SK-N-SH (cell line): ENCODE measurements at regions not wholly inside any gene's neighbourhood (a gene's known extent, or its start where the extent isn't known, plus 50 kb on each side); places are given as distances from the start of the nearest gene placed in this dataset.

Experiments used
- CTCF ChIA-PET: fragments of 300-600, 350-600 bp; formaldehyde crosslinking; extraction: SDS; loops from one replicate; lab custom pipeline; 2021; lab: Yijun Ruan, JAX
- POLR2A ChIA-PET: fragments of 350-600 bp; sonication (Branson Sonifier 250); formaldehyde crosslinking; extraction: SDS; loops from one replicate; lab custom pipeline; 2020; ENCODE audit warnings: antibody characterized with exemption, inconsistent platforms; lab: Yijun Ruan, JAX
- DNase-seq: peaks from one replicate; pipeline ENCODE4 v3.0.0; 2012
- H2AFZ ChIP-seq: fragments of 200-600 bp; sonication (generic); 2 replicates; pipeline ENCODE4 v1.8.1; 2016; ENCODE audit warnings: antibody characterized with exemption, mild to moderate bottlenecking, low read depth
- H3F3A ChIP-seq: fragments of 200-600 bp; sonication (generic); replicated peaks from 2 replicates; pipeline ENCODE3; 2016; ENCODE audit warnings: antibody characterized with exemption, mild to moderate bottlenecking; ENCODE audit not compliant: insufficient read depth
- H3K27ac ChIP-seq, 2 experiments: fragments of 200-500 bp in 1 of 2; fragments of 200-600 bp in 1 of 2; sonication (Bioruptor generic) in 1 of 2; sonication (generic), shearing (Covaris generic) in 1 of 2; 2 replicates each; pipeline versions ENCODE4 v1.5.1 to v1.6.1; 2014 to 2016; ENCODE audit warnings: low read depth in 2 of 2, inconsistent platforms in 1 of 2, low read length in 1 of 2, mild to moderate bottlenecking in 1 of 2, mixed read lengths in 1 of 2
- H3K27me3 ChIP-seq: fragments of 200-600 bp; sonication (generic), shearing (Covaris generic); 2 replicates; pipeline ENCODE4 v1.6.1; 2016; ENCODE audit warnings: mixed run types; ENCODE audit not compliant: insufficient read depth
- H3K36me3 ChIP-seq, 2 experiments: fragments of 200-500 bp in 1 of 2; fragments of 200-600 bp in 1 of 2; sonication (Bioruptor generic) in 1 of 2; sonication (generic) in 1 of 2; replicated peaks in 1 of 2; 2 replicates each; pipeline versions ENCODE3 to v1.5.1; 2014 to 2016; ENCODE audit warnings: low read length in 1 of 2, mild to moderate bottlenecking in 1 of 2; ENCODE audit not compliant: insufficient read depth in 2 of 2, control insufficient read depth in 1 of 2
- H3K4me1 ChIP-seq, 2 experiments: fragments of 200-500 bp in 1 of 2; fragments of 200-600 bp in 1 of 2; sonication (Bioruptor generic) in 1 of 2; sonication (generic), shearing (Covaris generic) in 1 of 2; 2 replicates each; pipeline versions ENCODE4 v1.5.1 to v1.6.1; 2014 to 2016; ENCODE audit warnings: low read depth in 1 of 2, low read length in 1 of 2, mixed run types in 1 of 2; ENCODE audit not compliant: insufficient read depth in 2 of 2, control insufficient read depth in 1 of 2
- H3K4me2 ChIP-seq: fragments of 200-600 bp; sonication (generic), shearing (Covaris generic); 2 replicates; pipeline ENCODE4 v1.6.1; 2017; ENCODE audit warnings: mixed run types
- H3K4me3 ChIP-seq, 2 experiments: fragments of 200-500 bp in 1 of 2; fragments of 200-600 bp in 1 of 2; sonication (Bioruptor generic) in 1 of 2; sonication (generic), shearing (Covaris generic) in 1 of 2; 2 replicates each; pipeline versions ENCODE4 v1.5.1 to v1.8.1; 2014 to 2016; ENCODE audit warnings: low read depth in 2 of 2, inconsistent platforms in 1 of 2, low read length in 1 of 2, mild to moderate bottlenecking in 1 of 2, mixed read lengths in 1 of 2, moderate library complexity in 1 of 2
- H3K79me2 ChIP-seq: fragments of 200-600 bp; sonication (generic); 2 replicates; pipeline ENCODE4 v1.8.1; 2017; ENCODE audit warnings: mild to moderate bottlenecking; ENCODE audit not compliant: insufficient read depth
- H3K9ac ChIP-seq: fragments of 200-600 bp; sonication (generic); 2 replicates; pipeline ENCODE4 v1.6.1; 2017; ENCODE audit warnings: mixed run types
- H3K9me2 ChIP-seq: fragments of 200-600 bp; sonication (generic); 2 replicates; pipeline ENCODE4 v1.6.1; 2017; ENCODE audit warnings: mixed run types
- H3K9me3 ChIP-seq: fragments of 200-600 bp; sonication (generic); 2 replicates; pipeline ENCODE4 v1.6.1; 2017; ENCODE audit warnings: mixed run types, mild to moderate bottlenecking, moderate library complexity
- H4K20me1 ChIP-seq: fragments of 200-600 bp; sonication (generic); 2 replicates; pipeline ENCODE4 v1.6.1; 2017; ENCODE audit warnings: mild to moderate bottlenecking, mixed run types; ENCODE audit not compliant: insufficient read depth
- CHD2 ChIP-seq: fragments of 150-350 bp; IDR thresholded peaks from 2 replicates; pipeline ENCODE4 v1.6.1; 2018; ENCODE audit warnings: low read length; ENCODE audit not compliant: partially characterized antibody
- ELF1 ChIP-seq: IDR thresholded peaks from 2 replicates; pipeline ENCODE4 v1.4.0; 2012
- EP300 ChIP-seq, 2 experiments: IDR thresholded peaks; 2 replicates each; pipeline versions ENCODE4 v1.4.0 to v1.6.1; 2012; ENCODE audit warnings: borderline replicate concordance in 1 of 2, low read depth in 1 of 2, low read length in 1 of 2
- EZH2phosphoT487 ChIP-seq: fragments of 200-600 bp; sonication (generic); IDR thresholded peaks from 2 replicates; pipeline ENCODE4 v1.6.1; 2017; ENCODE audit warnings: low read depth, mixed run types, mild to moderate bottlenecking, antibody characterized with exemption, moderate library complexity, borderline replicate concordance
- FOSL2 ChIP-seq: IDR thresholded peaks from 2 replicates; pipeline ENCODE4 v1.4.0; 2012; ENCODE audit warnings: low read depth, mild to moderate bottlenecking, moderate library complexity, borderline replicate concordance
- FOXJ3 ChIP-seq: sonication (generic); formaldehyde crosslinking; IDR thresholded peaks from 2 replicates; pipeline ENCODE4 v1.5.1; 2020; ENCODE audit warnings: mild to moderate bottlenecking, missing genetic modification reagents
- FOXM1 ChIP-seq: IDR thresholded peaks from 2 replicates; pipeline ENCODE4 v1.4.0; 2012; ENCODE audit warnings: low read depth, mild to moderate bottlenecking
- JUND ChIP-seq: IDR thresholded peaks from 2 replicates; pipeline ENCODE4 v1.4.0; 2012
- MEF2A ChIP-seq: IDR thresholded peaks from 2 replicates; pipeline ENCODE4 v1.4.0; 2012; ENCODE audit warnings: low read depth, borderline replicate concordance
- MXI1 ChIP-seq: IDR thresholded peaks from 2 replicates; pipeline ENCODE4 v1.6.1; 2012; ENCODE audit warnings: mild to moderate bottlenecking, low read depth, low read length, improper control_type of control experiment
- NFIC ChIP-seq: IDR thresholded peaks from 2 replicates; pipeline ENCODE4 v1.4.0; 2012; ENCODE audit warnings: borderline replicate concordance
- NRF1 ChIP-seq: IDR thresholded peaks from 2 replicates; pipeline ENCODE4 v1.6.1; 2012; ENCODE audit warnings: low read depth, mild to moderate bottlenecking, low read length
- PBX3 ChIP-seq: IDR thresholded peaks from 2 replicates; pipeline ENCODE4; 2012
- POLR2AphosphoS5 ChIP-seq: IDR thresholded peaks from 2 replicates; pipeline ENCODE4 v1.6.1; 2012; ENCODE audit warnings: low read depth, low read length
- RAD21 ChIP-seq: IDR thresholded peaks from 2 replicates; pipeline ENCODE4 v1.6.1; 2012; ENCODE audit warnings: mild to moderate bottlenecking, low read length
- RCOR1 ChIP-seq: fragments of 150-350 bp; IDR thresholded peaks from 2 replicates; pipeline ENCODE4 v1.6.1; 2017; ENCODE audit warnings: antibody characterized with exemption, low read length
- REST ChIP-seq: IDR thresholded peaks from 2 replicates; pipeline ENCODE4 v1.6.1; 2012; ENCODE audit warnings: mild to moderate bottlenecking, low read depth, low read length, moderate library complexity
- RFX5 ChIP-seq: IDR thresholded peaks from 2 replicates; pipeline ENCODE4 v1.6.1; 2012; ENCODE audit warnings: mild to moderate bottlenecking, improper control_type of control experiment, low read length
- RXRA ChIP-seq: IDR thresholded peaks from 2 replicates; pipeline ENCODE4 v1.4.0; 2012; ENCODE audit warnings: low read depth, mild to moderate bottlenecking, borderline replicate concordance
- TAF1 ChIP-seq: IDR thresholded peaks from 2 replicates; pipeline ENCODE4 v1.6.1; 2012; ENCODE audit warnings: low read depth, mild to moderate bottlenecking, low read length, moderate library complexity, borderline replicate concordance
- TCF12 ChIP-seq: IDR thresholded peaks from 2 replicates; pipeline ENCODE4 v1.4.0; 2012
- TEAD4 ChIP-seq: IDR thresholded peaks from 2 replicates; pipeline ENCODE4 v1.4.0; 2012; ENCODE audit warnings: mild to moderate bottlenecking, borderline replicate concordance; ENCODE audit not compliant: insufficient read depth
- USF1 ChIP-seq: IDR thresholded peaks from 2 replicates; pipeline ENCODE4 v1.4.0; 2012; ENCODE audit warnings: low read depth, borderline replicate concordance
- USF2 ChIP-seq: fragments of 150-350 bp; IDR thresholded peaks from 2 replicates; pipeline ENCODE4 v1.6.1; 2017; ENCODE audit warnings: antibody characterized with exemption, low read length, low read depth, borderline replicate concordance
- YY1 ChIP-seq: IDR thresholded peaks from 2 replicates; pipeline ENCODE4 v1.4.0; 2012; ENCODE audit warnings: low read depth, mild to moderate bottlenecking
- ZBTB33 ChIP-seq: IDR thresholded peaks from 2 replicates; pipeline ENCODE4 v1.4.0; 2012; ENCODE audit warnings: low read depth, borderline replicate concordance
- WGBS: methylation state at CpG from one replicate; pipeline ENCODE4 v1.1.6; 2017; ENCODE audit warnings: low lambda C conversion rate; 5-methylcytosine and 5-hydroxymethylcytosine counted together

- POLR2A ChIA-PET, result no interaction called here
- CTCF ChIA-PET, result interaction anchor here (0.7 to 1.7 kb wide), 7 partner anchors 14 to 254 kb away, joined by 3 to 6 read pairs (median 4); no protein-coding TSS in a partner anchor
- Histone ChIP-seq H2AFZ (peak overlapping the region; percentile 66; the same call in 1 of the 2 replicates), H3K4me1 (peaks cover 6 to 12% of the 10 kb centered on the region in 2 experiments; a peak in 3 of 4 replicates), H3K9me2 (no peaks in the 10 kb centered on the region), H3K79me2 (no peaks in the 10 kb centered on the region), H3K4me3 (no peak overlapping the region), H3K27me3 (no peaks in the 10 kb centered on the region), H4K20me1 (no peaks in the 10 kb centered on the region), H3K27ac (peak overlapping the region; percentile 74 to 81), H3K9me3 (no peaks in the 10 kb centered on the region), H3K9ac (no peak overlapping the region), H3K36me3 (no peaks in the 10 kb centered on the region), H3K4me2 (no peak overlapping the region), H3F3A (peaks cover 4% of the 10 kb centered on the region)
- peak; percentile 64 for DNase-seq
- WGBS, result 26% methylated on average over 2 of the region's 2 CpGs
- TF ChIP-seq NRF1, result no peak
- TF ChIP-seq POLR2AphosphoS5, result peak; percentile 57; the same call in 1 of the 2 replicates
- no peak for TF ChIP-seq FOXM1
- no peak for TF ChIP-seq USF2
- no peak for TF ChIP-seq RXRA
- TF ChIP-seq REST, result no peak
- peak; percentile 62 for TF ChIP-seq PBX3
- no peak for TF ChIP-seq EZH2phosphoT487
- 0 out of 2 replicates have a peak, but pooled peaks have one; percentile 23 for TF ChIP-seq MXI1
- TF ChIP-seq TCF12, result peak; percentile 80
- peak; percentile 84 for TF ChIP-seq FOXJ3 (CRISPR knock-in tag)
- no peak for TF ChIP-seq NFIC
- TF ChIP-seq FOSL2, result no peak
- TF ChIP-seq TEAD4, result no peak
- peak; percentile 93 for TF ChIP-seq RCOR1
- no peak for TF ChIP-seq YY1
- TF ChIP-seq ZBTB33, result no peak
- no peak for TF ChIP-seq MEF2A
- TF ChIP-seq TAF1, result no peak
- TF ChIP-seq RAD21, result peak; percentile 33
- no peak for TF ChIP-seq RFX5
- TF ChIP-seq JUND, result no peak
- TF ChIP-seq USF1, result no peak
- no peak for TF ChIP-seq ELF1
- TF ChIP-seq CHD2, result peak; percentile 46
- peak; percentile 31 to 92; a peak in 2 of 4 replicates for TF ChIP-seq EP300 (IDR thresholded peaks at IDR 0.05; ENCODE audit: borderline replicate concordance in 1 of 2, low read depth in 1 of 2, low read length in 1 of 2)
Measured at GRCh38 chr17:70906808-70907207, 737.5 kb downstream of the KCNJ2 start.
